Keratinocyte (primary cell): ENCODE measurements at regions not wholly inside any gene's neighbourhood (a gene's known extent, or its start where the extent isn't known, plus 50 kb on each side); places are given as distances from the start of the nearest gene placed in this dataset.

Experiments used
- DNase-seq: peaks from one replicate; pipeline ENCODE4 v3.0.0-alpha.2; 2011; ENCODE audit warnings: low read depth, missing footprints, low spot score
- FAIRE-seq: peaks from 2 replicates; lab custom pipeline; 2011; peaks lifted over from hg19 to GRCh38; lab: Jason Lieb, UNC
- H2AFZ ChIP-seq: 2 replicates; pipeline ENCODE4 v1.6.0; 2012; ENCODE audit warnings: low read length, control low read depth, inconsistent platforms; ENCODE audit not compliant: control insufficient read depth
- H3K27ac ChIP-seq: 2 replicates; pipeline ENCODE4 v1.5.1; 2011; ENCODE audit warnings: low read length; ENCODE audit not compliant: control insufficient read depth, insufficient read depth
- H3K27me3 ChIP-seq: 3 replicates; pipeline ENCODE4 v1.6.0; 2011; ENCODE audit warnings: low read length; ENCODE audit not compliant: control insufficient read depth, insufficient read depth; ENCODE audit errors: extremely low read depth
- H3K36me3 ChIP-seq, 2 experiments: 2 replicates in 1 of 2; 3 replicates in 1 of 2; pipeline ENCODE4 v1.5.1; 2011; ENCODE audit warnings: low read length in 2 of 2, mild to moderate bottlenecking in 1 of 2; ENCODE audit not compliant: control insufficient read depth in 2 of 2, insufficient read depth in 2 of 2; ENCODE audit errors: extremely low read depth in 1 of 2
- H3K4me1 ChIP-seq: 3 replicates; pipeline ENCODE4 v1.5.1; 2011; ENCODE audit warnings: low read length; ENCODE audit not compliant: control insufficient read depth, insufficient read depth; ENCODE audit errors: extremely low read depth
- H3K4me2 ChIP-seq: 3 replicates; pipeline ENCODE4 v1.6.0; 2011; ENCODE audit warnings: low read depth, low read length; ENCODE audit not compliant: control insufficient read depth, insufficient read depth; ENCODE audit errors: extremely low read depth
- H3K4me3 ChIP-seq, 3 experiments: fragments of 200-600 bp in 1 of 3; sonication (generic) in 1 of 3; 2 replicates in 2 of 3; 3 replicates in 1 of 3; pipeline ENCODE4 v1.5.1; 2011 to 2016; ENCODE audit warnings: low read length in 3 of 3, mild to moderate bottlenecking in 3 of 3, control low read depth in 2 of 3, inconsistent platforms in 1 of 3, low read depth in 1 of 3, mixed read lengths in 1 of 3, mixed run types in 1 of 3, moderate library complexity in 1 of 3; ENCODE audit not compliant: control insufficient read depth in 2 of 3, insufficient read depth in 2 of 3; ENCODE audit errors: extremely low read depth in 1 of 3
- H3K79me2 ChIP-seq: 2 replicates; pipeline ENCODE4 v1.6.0; 2012; ENCODE audit warnings: low read length; ENCODE audit not compliant: control insufficient read depth, insufficient read depth
- H3K9ac ChIP-seq: 3 replicates; pipeline ENCODE4 v1.6.0; 2011; ENCODE audit warnings: low read length; ENCODE audit not compliant: control insufficient read depth, insufficient read depth; ENCODE audit errors: extremely low read depth
- H3K9me1 ChIP-seq: 3 replicates; pipeline ENCODE4 v1.6.0; 2011; ENCODE audit warnings: low read length; ENCODE audit not compliant: control insufficient read depth, insufficient read depth; ENCODE audit errors: extremely low read depth
- H3K9me3 ChIP-seq: 2 replicates; pipeline ENCODE4 v1.5.1; 2012; ENCODE audit warnings: low read depth, low read length; ENCODE audit not compliant: control insufficient read depth
- H4K20me1 ChIP-seq: 3 replicates; pipeline ENCODE4 v1.6.0; 2011; ENCODE audit warnings: low read length; ENCODE audit not compliant: control insufficient read depth, insufficient read depth; ENCODE audit errors: extremely low read depth
- EZH2 ChIP-seq: IDR thresholded peaks from one replicate; pipeline ENCODE4 v1.6.1; 2012; ENCODE audit warnings: inconsistent platforms, mild to moderate bottlenecking, low read length, moderate library complexity
- dilution Hi-C: fragments of 300-500 bp; cut with MboI; formaldehyde crosslinking; loops from one replicate; pipeline ENCODE4 v1.7.0; 2020; ENCODE audit warnings: low sequenced_read_pairs; ENCODE audit not compliant: extremely low pct_ligation_motif_present
- TF ChIP-seq, protein P1 (sequence below), 3 experiments: IDR thresholded peaks in 1 of 3; conservative IDR thresholded peaks in 1 of 3; optimal IDR thresholded peaks in 1 of 3; 2 replicates in 2 of 3; 3 replicates in 1 of 3; pipeline versions ENCODE3 to v1.5.1; 2011; ENCODE audit warnings: low read length in 3 of 3, mild to moderate bottlenecking in 3 of 3, moderate library complexity in 2 of 3, control low read depth in 1 of 3, inconsistent platforms in 1 of 3; ENCODE audit not compliant: insufficient read depth in 2 of 3; ENCODE audit errors: extremely low read depth in 1 of 3

DNA sequence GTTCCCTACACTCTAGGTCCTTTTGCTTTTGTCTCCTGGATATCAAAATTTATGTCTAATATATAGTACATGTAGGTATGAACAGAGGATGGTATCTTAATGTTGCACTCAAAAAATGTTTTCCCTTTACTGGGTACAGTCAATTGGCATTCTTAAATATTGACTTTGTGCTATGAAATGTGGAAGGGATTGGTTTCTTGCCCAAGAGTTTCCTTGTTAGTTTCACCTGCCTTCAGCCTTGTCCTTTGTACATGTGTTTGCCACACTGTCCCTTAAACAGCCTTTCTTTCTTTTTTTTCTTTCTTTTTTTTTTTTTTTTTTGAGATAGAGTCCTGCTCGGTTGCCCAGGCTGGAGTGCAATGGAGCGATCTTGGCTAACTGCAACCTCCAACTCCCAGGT lies 287.1 kb downstream of the SQOR start:
- Histone ChIP-seq H3K9me3 (no peaks in the 10 kb centered on the region), H3K27me3 (no peaks in the 10 kb centered on the region), H3K4me2 (no peak overlapping the region), H3K79me2 (no peaks in the 10 kb centered on the region), H3K4me3 (no peak overlapping the region), H3K36me3 (no peaks in the 10 kb centered on the region), H3K27ac (no peak overlapping the region), H3K4me1 (peaks cover 5% of the 10 kb centered on the region), H3K9me1 (no peaks in the 10 kb centered on the region), H3K9ac (no peak overlapping the region), H2AFZ (peak overlapping the region; percentile 77), H4K20me1 (no peaks in the 10 kb centered on the region)
- DNase-seq: no peak
- dilution Hi-C loops: no loop called here
- TF ChIP-seq, protein P1, sequence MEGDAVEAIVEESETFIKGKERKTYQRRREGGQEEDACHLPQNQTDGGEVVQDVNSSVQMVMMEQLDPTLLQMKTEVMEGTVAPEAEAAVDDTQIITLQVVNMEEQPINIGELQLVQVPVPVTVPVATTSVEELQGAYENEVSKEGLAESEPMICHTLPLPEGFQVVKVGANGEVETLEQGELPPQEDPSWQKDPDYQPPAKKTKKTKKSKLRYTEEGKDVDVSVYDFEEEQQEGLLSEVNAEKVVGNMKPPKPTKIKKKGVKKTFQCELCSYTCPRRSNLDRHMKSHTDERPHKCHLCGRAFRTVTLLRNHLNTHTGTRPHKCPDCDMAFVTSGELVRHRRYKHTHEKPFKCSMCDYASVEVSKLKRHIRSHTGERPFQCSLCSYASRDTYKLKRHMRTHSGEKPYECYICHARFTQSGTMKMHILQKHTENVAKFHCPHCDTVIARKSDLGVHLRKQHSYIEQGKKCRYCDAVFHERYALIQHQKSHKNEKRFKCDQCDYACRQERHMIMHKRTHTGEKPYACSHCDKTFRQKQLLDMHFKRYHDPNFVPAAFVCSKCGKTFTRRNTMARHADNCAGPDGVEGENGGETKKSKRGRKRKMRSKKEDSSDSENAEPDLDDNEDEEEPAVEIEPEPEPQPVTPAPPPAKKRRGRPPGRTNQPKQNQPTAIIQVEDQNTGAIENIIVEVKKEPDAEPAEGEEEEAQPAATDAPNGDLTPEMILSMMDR (optimal IDR thresholded peaks at IDR 0.05 in 1 of 3, IDR thresholded peaks at IDR 0.05 in 1 of 3, conservative IDR thresholded peaks at IDR 0.05 in 1 of 3; ENCODE audit: extremely low read depth in 1 of 3, insufficient read depth in 2 of 3, low read length in 3 of 3): no peak
- TF ChIP-seq EZH2: no peak
- no peak for FAIRE-seq

DNA sequence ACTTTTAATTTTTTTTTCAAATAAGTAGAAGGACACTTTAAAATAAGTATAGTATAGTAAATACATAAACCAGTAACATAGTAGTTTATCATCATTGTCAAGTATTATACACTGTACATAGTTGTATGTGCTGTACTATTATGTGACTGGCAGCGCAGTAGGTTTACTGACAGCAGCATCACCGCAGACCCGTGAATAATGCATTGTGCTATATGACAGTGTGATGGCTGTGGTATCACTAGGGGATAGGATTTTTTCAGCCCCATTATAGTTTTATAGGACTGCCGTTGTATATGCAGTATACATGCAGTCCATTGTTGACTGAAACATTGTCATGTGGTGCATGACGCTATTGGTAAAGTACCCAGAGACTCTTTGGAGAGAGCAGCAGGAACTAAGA lies 306.5 kb downstream of the SQOR start:
- H3K27me3 ChIP-seq: no peaks in the 10 kb centered on the region
- H3K79me2 ChIP-seq: no peaks in the 10 kb centered on the region
- H4K20me1 ChIP-seq: no peaks in the 10 kb centered on the region
- no peaks in the 10 kb centered on the region for H3K36me3 ChIP-seq
- no peaks in the 10 kb centered on the region for H3K4me1 ChIP-seq
- no peak for DNase-seq
- no peak overlapping the region for H3K9ac ChIP-seq
- no peak overlapping the region for H2AFZ ChIP-seq
- no peak for FAIRE-seq
- dilution Hi-C loops: no loop called here
- H3K9me1 ChIP-seq: no peaks in the 10 kb centered on the region
- no peak overlapping the region for H3K4me3 ChIP-seq
- no peaks in the 10 kb centered on the region for H3K9me3 ChIP-seq
- H3K4me2 ChIP-seq: no peak overlapping the region
- H3K27ac ChIP-seq: no peak overlapping the region
- TF ChIP-seq EZH2: no peak
- TF ChIP-seq, protein P1 (optimal IDR thresholded peaks at IDR 0.05 in 1 of 3, IDR thresholded peaks at IDR 0.05 in 1 of 3, conservative IDR thresholded peaks at IDR 0.05 in 1 of 3; ENCODE audit: extremely low read depth in 1 of 3, insufficient read depth in 2 of 3, low read length in 3 of 3): no peak
